ENCODE measurements at regions not wholly inside any gene's neighbourhood (a gene's known extent, or its start where the extent isn't known, plus 50 kb on each side); places are given as distances from the start of the nearest gene placed in this dataset.

DNA sequence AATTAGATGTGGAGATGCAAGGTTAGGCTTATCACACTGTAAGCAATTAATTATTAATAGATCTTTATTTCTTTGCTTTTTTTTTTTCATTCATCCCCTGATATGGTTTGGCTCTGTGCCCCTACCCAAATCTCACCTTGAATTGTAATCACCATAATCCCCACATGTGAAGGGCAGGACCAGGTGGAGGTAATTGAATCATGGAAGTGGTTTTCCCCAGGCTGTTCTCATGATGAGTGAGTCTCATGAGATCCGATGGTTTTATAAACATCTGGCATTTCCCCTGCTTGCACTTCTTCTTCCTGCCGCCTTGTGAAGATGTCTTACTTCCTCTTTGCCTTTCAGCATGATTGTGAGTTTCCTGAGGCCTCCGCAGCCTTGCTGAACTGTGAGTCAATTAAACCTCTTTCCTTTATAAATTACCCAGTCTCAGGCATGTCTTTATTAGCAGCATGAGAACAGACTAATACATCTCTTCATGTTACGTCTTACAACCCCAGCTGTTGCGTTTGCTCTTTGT lies 333.8 kb downstream of the CDH26 start:
- H3K9me3 Mint-ChIP-seq, result peaks cover 6% of the 10 kb centered on the region
- no peak overlapping the region for H3K4me3 Mint-ChIP-seq
- peaks cover 3% of the 10 kb centered on the region for H3K4me1 Mint-ChIP-seq
- no peak overlapping the region for H3K27ac Mint-ChIP-seq (ENCODE audit: unreplicated experiment)
- peaks cover 5% of the 10 kb centered on the region for H3K36me3 Mint-ChIP-seq (ENCODE audit: low read depth)
- TF ChIP-seq, protein P1, sequence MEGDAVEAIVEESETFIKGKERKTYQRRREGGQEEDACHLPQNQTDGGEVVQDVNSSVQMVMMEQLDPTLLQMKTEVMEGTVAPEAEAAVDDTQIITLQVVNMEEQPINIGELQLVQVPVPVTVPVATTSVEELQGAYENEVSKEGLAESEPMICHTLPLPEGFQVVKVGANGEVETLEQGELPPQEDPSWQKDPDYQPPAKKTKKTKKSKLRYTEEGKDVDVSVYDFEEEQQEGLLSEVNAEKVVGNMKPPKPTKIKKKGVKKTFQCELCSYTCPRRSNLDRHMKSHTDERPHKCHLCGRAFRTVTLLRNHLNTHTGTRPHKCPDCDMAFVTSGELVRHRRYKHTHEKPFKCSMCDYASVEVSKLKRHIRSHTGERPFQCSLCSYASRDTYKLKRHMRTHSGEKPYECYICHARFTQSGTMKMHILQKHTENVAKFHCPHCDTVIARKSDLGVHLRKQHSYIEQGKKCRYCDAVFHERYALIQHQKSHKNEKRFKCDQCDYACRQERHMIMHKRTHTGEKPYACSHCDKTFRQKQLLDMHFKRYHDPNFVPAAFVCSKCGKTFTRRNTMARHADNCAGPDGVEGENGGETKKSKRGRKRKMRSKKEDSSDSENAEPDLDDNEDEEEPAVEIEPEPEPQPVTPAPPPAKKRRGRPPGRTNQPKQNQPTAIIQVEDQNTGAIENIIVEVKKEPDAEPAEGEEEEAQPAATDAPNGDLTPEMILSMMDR (conservative IDR thresholded peaks at IDR 0.05), result no peak
- no peak for DNase-seq (ENCODE audit: low read depth, low spot score)
- H3K27me3 Mint-ChIP-seq (ENCODE audit: low read depth), result no peaks in the 10 kb centered on the region

DNA sequence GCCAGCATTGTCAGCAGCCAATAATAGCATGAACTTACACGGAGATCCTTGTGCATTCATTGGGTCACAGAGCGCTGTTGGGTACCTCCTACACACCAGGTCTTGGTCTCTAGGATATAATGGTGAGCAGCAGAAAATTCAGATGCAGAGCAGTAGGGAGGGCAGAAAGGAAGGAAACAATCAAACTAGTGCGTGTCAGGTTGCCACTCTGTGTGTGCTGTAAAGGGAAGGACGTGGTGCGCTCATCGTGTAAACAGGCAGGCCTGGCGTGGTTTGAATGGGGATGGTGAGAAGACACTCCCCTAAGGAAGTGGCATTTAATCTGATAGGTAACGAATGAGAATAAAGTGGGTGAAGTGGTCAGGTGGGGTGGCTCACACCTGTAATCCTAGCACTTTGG lies 336.4 kb downstream of the CDH26 start:
- H3K27ac Mint-ChIP-seq (ENCODE audit: unreplicated experiment), result no peak overlapping the region
- H3K9me3 Mint-ChIP-seq, result peaks cover 5% of the 10 kb centered on the region
- H3K27me3 Mint-ChIP-seq (ENCODE audit: low read depth), result no peaks in the 10 kb centered on the region
- H3K36me3 Mint-ChIP-seq (ENCODE audit: low read depth), result peaks cover 5% of the 10 kb centered on the region
- H3K4me3 Mint-ChIP-seq, result no peak overlapping the region
- TF ChIP-seq, protein P1 (conservative IDR thresholded peaks at IDR 0.05), result no peak
- H3K4me1 Mint-ChIP-seq, result peaks cover 7% of the 10 kb centered on the region
- no peak for DNase-seq (ENCODE audit: low read depth, low spot score)

- peaks cover 7% of the 10 kb centered on the region for H3K4me1 Mint-ChIP-seq
- H3K27me3 Mint-ChIP-seq (ENCODE audit: low read depth), result no peaks in the 10 kb centered on the region
- no peak for DNase-seq (ENCODE audit: low read depth, low spot score)
These were observed 337.0 kb downstream of the CDH26 start for GRCh38 chr20:60295214-60295613.

GRCh38 chr20:60297649-60298048 lies 339.4 kb downstream of the CDH26 start:
- H3K36me3 Mint-ChIP-seq (ENCODE audit: low read depth), result no peaks in the 10 kb centered on the region
- H3K27ac Mint-ChIP-seq (ENCODE audit: unreplicated experiment), result no peak overlapping the region
- H3K9me3 Mint-ChIP-seq, result no peaks in the 10 kb centered on the region
- peaks cover 4% of the 10 kb centered on the region for H3K4me1 Mint-ChIP-seq
- TF ChIP-seq, protein P1 (conservative IDR thresholded peaks at IDR 0.05), result no peak
- H3K4me3 Mint-ChIP-seq, result no peak overlapping the region
- DNase-seq (ENCODE audit: low read depth, low spot score), result no peak
- H3K27me3 Mint-ChIP-seq (ENCODE audit: low read depth), result no peaks in the 10 kb centered on the region

More at GRCh38 chr20:60295214-60295613, 337.0 kb downstream of the CDH26 start:
- H3K36me3 Mint-ChIP-seq (ENCODE audit: low read depth), result peaks cover 5% of the 10 kb centered on the region
- no peak overlapping the region for H3K27ac Mint-ChIP-seq (ENCODE audit: unreplicated experiment)
- peaks cover 5% of the 10 kb centered on the region for H3K9me3 Mint-ChIP-seq
- TF ChIP-seq, protein P1 (conservative IDR thresholded peaks at IDR 0.05), result no peak
- H3K4me3 Mint-ChIP-seq, result no peak overlapping the region

GRCh38 chr20:60298647-60299046 lies 340.4 kb downstream of the CDH26 start:
- Mint-ChIP-seq H3K27ac (ENCODE audit: unreplicated experiment) (no peak overlapping the region), H3K36me3 (ENCODE audit: low read depth) (no peaks in the 10 kb centered on the region), H3K4me1 (peaks cover 4% of the 10 kb centered on the region), H3K4me3 (no peak overlapping the region), H3K27me3 (ENCODE audit: low read depth) (no peaks in the 10 kb centered on the region), H3K9me3 (no peaks in the 10 kb centered on the region)
- DNase-seq (ENCODE audit: low read depth, low spot score), result no peak
- TF ChIP-seq, protein P1 (conservative IDR thresholded peaks at IDR 0.05), result no peak

Measured in neural crest cell (in vitro differentiated cells).